CD4-positive, alpha-beta T cell treated with Interleukin-6 for 4 hours (primary cell): ENCODE measurements at regions not wholly inside any gene's neighbourhood (a gene's known extent, or its start where the extent isn't known, plus 50 kb on each side); places are given as distances from the start of the nearest gene placed in this dataset.
"Not testable (repeated sequence)": the region's sequence is repeated elsewhere in the genome, so short reads cannot be mapped to it uniquely, and the experiment has no call there.

Experiments used
- DNase-seq: peaks from one replicate; pipeline ENCODE4 v3.0.0-alpha.2; 2020; ENCODE audit warnings: mixed read lengths

- no peak for DNase-seq
Measured at GRCh38 chr1:188782220-188782841, 1695.3 kb downstream of the BRINP3 start.

GRCh38 chr1:188794969-188795368 lies 1682.7 kb downstream of the BRINP3 start:
- no peak for DNase-seq

- not testable (repeated sequence) for DNase-seq
Measured at GRCh38 chr1:188812153-188812552, 1665.5 kb downstream of the BRINP3 start.

- not testable (repeated sequence) for DNase-seq
Measured at GRCh38 chr1:188812836-188813573, 1664.7 kb downstream of the BRINP3 start.

GRCh38 chr1:188817814-188818213 lies 1659.8 kb downstream of the BRINP3 start:
- no peak for DNase-seq

GRCh38 chr1:188822248-188822647 lies 1655.4 kb downstream of the BRINP3 start:
- DNase-seq, result no peak

GRCh38 chr1:188825471-188825870 lies 1652.2 kb downstream of the BRINP3 start:
- DNase-seq, result no peak

GRCh38 chr1:188826800-188827199 lies 1650.9 kb downstream of the BRINP3 start:
- no peak for DNase-seq

GRCh38 chr1:188827400-188827799 lies 1650.3 kb downstream of the BRINP3 start:
- no peak for DNase-seq

GRCh38 chr1:188841111-188841696 lies 1636.5 kb downstream of the BRINP3 start:
- not testable (repeated sequence) for DNase-seq

GRCh38 chr1:188846468-188846867 lies 1631.2 kb downstream of the BRINP3 start:
- DNase-seq, result no peak

- DNase-seq, result no peak
Measured at GRCh38 chr1:188857526-188858087, 1620.1 kb downstream of the BRINP3 start.

GRCh38 chr1:188867614-188868013 lies 1610.0 kb downstream of the BRINP3 start:
- DNase-seq, result no peak

GRCh38 chr1:188871164-188871563 lies 1606.5 kb downstream of the BRINP3 start:
- no peak for DNase-seq

GRCh38 chr1:188872376-188872775 lies 1605.3 kb downstream of the BRINP3 start:
- DNase-seq, result no peak

- DNase-seq, result no peak
Measured at GRCh38 chr1:188877668-188878067, 1600.0 kb downstream of the BRINP3 start.

GRCh38 chr1:188888386-188888785 lies 1589.3 kb downstream of the BRINP3 start:
- DNase-seq, result no peak

- DNase-seq, result no peak
Measured at GRCh38 chr1:188889166-188889565, 1588.5 kb downstream of the BRINP3 start.

- DNase-seq, result no peak
Measured at GRCh38 chr1:188891958-188892357, 1585.7 kb downstream of the BRINP3 start.

- DNase-seq, result no peak
Measured at GRCh38 chr1:188895611-188896010, 1582.1 kb downstream of the BRINP3 start.

- no peak for DNase-seq
Measured at GRCh38 chr1:188903241-188903640, 1574.4 kb downstream of the BRINP3 start.

GRCh38 chr1:188904201-188904600 lies 1573.5 kb downstream of the BRINP3 start:
- DNase-seq, result no peak

- DNase-seq, result no peak
Measured at GRCh38 chr1:188906921-188907641, 1570.6 kb downstream of the BRINP3 start.
